Tibial nerve (tissue), 3 donors: ENCODE measurements at regions not wholly inside any gene's neighbourhood (a gene's known extent, or its start where the extent isn't known, plus 50 kb on each side); places are given as distances from the start of the nearest gene placed in this dataset.

Experiments
- POLR2A ChIP-seq, 2 donors: fragments of 450-650 bp; IDR thresholded peaks; one replicate each; pipeline ENCODE4 v1.6.1; 2017; ENCODE audit warnings: antibody characterized with exemption in 2 of 2, mild to moderate bottlenecking in 2 of 2, moderate library complexity in 2 of 2
- TF ChIP-seq, protein P1 (sequence below), 5 experiments: fragments of 200-600 bp in 3 of 5; fragments of 450-650 bp in 2 of 5; sonication (generic) in 3 of 5; IDR thresholded peaks; one replicate each; pipeline ENCODE4 v1.5.1; 2016 to 2019; ENCODE audit warnings: antibody characterized with exemption in 5 of 5, mild to moderate bottlenecking in 3 of 5, moderate library complexity in 2 of 5

DNA sequence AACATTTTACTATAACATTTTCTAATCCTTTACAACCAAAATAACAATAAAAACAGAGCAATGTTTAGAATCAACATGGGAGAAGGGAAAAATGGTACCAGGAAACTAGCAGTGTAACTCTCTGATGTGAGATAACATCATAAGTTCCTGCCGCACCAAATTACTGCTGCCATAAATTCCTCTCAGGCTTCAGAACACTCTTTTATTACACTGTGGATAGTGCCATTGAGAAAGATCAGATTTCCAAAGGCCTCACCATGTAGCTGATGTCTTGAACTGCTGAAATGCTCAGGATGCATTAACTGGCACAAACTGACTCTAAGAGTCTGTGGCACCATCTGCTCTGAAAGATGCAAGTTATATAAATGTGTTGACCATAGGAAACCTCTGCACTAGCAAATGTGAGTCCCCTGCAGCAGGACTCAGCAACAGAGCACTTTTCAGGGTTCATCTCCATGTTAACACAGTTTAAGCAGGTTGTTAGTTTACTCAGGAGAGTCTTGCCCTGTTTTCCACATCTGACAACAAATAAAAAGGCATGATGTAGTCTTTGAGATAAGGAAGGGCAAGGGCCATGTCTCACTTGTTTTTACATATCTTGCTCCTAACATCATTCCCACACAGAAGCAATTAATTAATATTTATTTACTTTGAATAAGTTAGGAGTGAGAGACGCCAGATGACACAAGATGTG, 218.1 kb downstream of the CETN3 start:
- no peak for TF ChIP-seq POLR2A (IDR thresholded peaks at IDR 0.05)
- TF ChIP-seq, protein P1, sequence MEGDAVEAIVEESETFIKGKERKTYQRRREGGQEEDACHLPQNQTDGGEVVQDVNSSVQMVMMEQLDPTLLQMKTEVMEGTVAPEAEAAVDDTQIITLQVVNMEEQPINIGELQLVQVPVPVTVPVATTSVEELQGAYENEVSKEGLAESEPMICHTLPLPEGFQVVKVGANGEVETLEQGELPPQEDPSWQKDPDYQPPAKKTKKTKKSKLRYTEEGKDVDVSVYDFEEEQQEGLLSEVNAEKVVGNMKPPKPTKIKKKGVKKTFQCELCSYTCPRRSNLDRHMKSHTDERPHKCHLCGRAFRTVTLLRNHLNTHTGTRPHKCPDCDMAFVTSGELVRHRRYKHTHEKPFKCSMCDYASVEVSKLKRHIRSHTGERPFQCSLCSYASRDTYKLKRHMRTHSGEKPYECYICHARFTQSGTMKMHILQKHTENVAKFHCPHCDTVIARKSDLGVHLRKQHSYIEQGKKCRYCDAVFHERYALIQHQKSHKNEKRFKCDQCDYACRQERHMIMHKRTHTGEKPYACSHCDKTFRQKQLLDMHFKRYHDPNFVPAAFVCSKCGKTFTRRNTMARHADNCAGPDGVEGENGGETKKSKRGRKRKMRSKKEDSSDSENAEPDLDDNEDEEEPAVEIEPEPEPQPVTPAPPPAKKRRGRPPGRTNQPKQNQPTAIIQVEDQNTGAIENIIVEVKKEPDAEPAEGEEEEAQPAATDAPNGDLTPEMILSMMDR (IDR thresholded peaks at IDR 0.05): no peak
